ENCODE measurements at regions not wholly inside any gene's neighbourhood (a gene's known extent, or its start where the extent isn't known, plus 50 kb on each side); places are given as distances from the start of the nearest gene placed in this dataset.

- H3K79me2 ChIP-seq (ENCODE audit: insufficient read depth, low read length), result no peaks in the 10 kb centered on the region
- H3K4me2 ChIP-seq (ENCODE audit: low read depth, low read length, poor library complexity, severe bottlenecking), result no peak overlapping the region
- H3K27me3 ChIP-seq (ENCODE audit: insufficient read depth, low read length, poor library complexity, severe bottlenecking), result no peaks in the 10 kb centered on the region
- H2AFZ ChIP-seq (ENCODE audit: low read length), result no peak overlapping the region
- no peaks in the 10 kb centered on the region for H3K9me3 ChIP-seq (ENCODE audit: insufficient read depth, low read depth, low read length)
- no peaks in the 10 kb centered on the region for H3K9me2 ChIP-seq (replicated peaks; ENCODE audit: low read depth, low read length)
- H3K4me3 ChIP-seq (ENCODE audit: low read length, poor library complexity, severe bottlenecking), result no peak overlapping the region
- H3K9ac ChIP-seq (ENCODE audit: low read depth, low read length, poor library complexity, severe bottlenecking), result no peak overlapping the region
- 0 out of 2 replicates have a peak, but pooled peaks cover 5% of the 10 kb centered on the region for H3F3A ChIP-seq (ENCODE audit: low read depth)
- H3K4me1 ChIP-seq (ENCODE audit: insufficient read depth, low read length, poor library complexity, severe bottlenecking), result peaks cover 23% of the 10 kb centered on the region
- H4K20me1 ChIP-seq (ENCODE audit: insufficient read depth, low read length, poor library complexity, severe bottlenecking), result no peaks in the 10 kb centered on the region
- H3K36me3 ChIP-seq (ENCODE audit: insufficient read depth, low read length), result no peaks in the 10 kb centered on the region
- TF ChIP-seq CTCF (conservative IDR thresholded peaks at IDR 0.05; ENCODE audit: low read length) (no peak), EZH2phosphoT487 (IDR thresholded peaks at IDR 0.05; ENCODE audit: borderline replicate concordance) (no peak)
These were observed 179.9 kb downstream of the SLITRK6 start for GRCh38 chr13:85619321-85619720.

GRCh38 chr13:85618521-85618920 lies 180.7 kb downstream of the SLITRK6 start:
- Histone ChIP-seq H3K27me3 (ENCODE audit: insufficient read depth, low read length, poor library complexity, severe bottlenecking) (no peaks in the 10 kb centered on the region), H3K4me1 (ENCODE audit: insufficient read depth, low read length, poor library complexity, severe bottlenecking) (peaks cover 30% of the 10 kb centered on the region), H3K36me3 (ENCODE audit: insufficient read depth, low read length) (no peaks in the 10 kb centered on the region), H3K9ac (ENCODE audit: low read depth, low read length, poor library complexity, severe bottlenecking) (no peak overlapping the region), H3K9me2 (replicated peaks; ENCODE audit: low read depth, low read length) (no peaks in the 10 kb centered on the region), H3K79me2 (ENCODE audit: insufficient read depth, low read length) (no peaks in the 10 kb centered on the region), H4K20me1 (ENCODE audit: insufficient read depth, low read length, poor library complexity, severe bottlenecking) (no peaks in the 10 kb centered on the region), H3K4me2 (ENCODE audit: low read depth, low read length, poor library complexity, severe bottlenecking) (peak overlapping the region; percentile 46), H3K9me3 (ENCODE audit: insufficient read depth, low read depth, low read length) (no peaks in the 10 kb centered on the region), H3K4me3 (ENCODE audit: low read length, poor library complexity, severe bottlenecking) (peak overlapping the region; percentile 35), H3F3A (ENCODE audit: low read depth) (0 out of 2 replicates have a peak, but pooled peaks cover 5% of the 10 kb centered on the region), H2AFZ (ENCODE audit: low read length) (no peak overlapping the region)
- TF ChIP-seq CTCF (conservative IDR thresholded peaks at IDR 0.05; ENCODE audit: low read length) (no peak), EZH2phosphoT487 (IDR thresholded peaks at IDR 0.05; ENCODE audit: borderline replicate concordance) (peak; percentile 26; the same call in 1 of the 2 replicates)

GRCh38 chr13:85616275-85616674 lies 182.9 kb downstream of the SLITRK6 start:
- Histone ChIP-seq H3K27me3 (ENCODE audit: insufficient read depth, low read length, poor library complexity, severe bottlenecking) (no peaks in the 10 kb centered on the region), H3K4me3 (ENCODE audit: low read length, poor library complexity, severe bottlenecking) (no peak overlapping the region), H3K4me2 (ENCODE audit: low read depth, low read length, poor library complexity, severe bottlenecking) (no peak overlapping the region), H3K79me2 (ENCODE audit: insufficient read depth, low read length) (no peaks in the 10 kb centered on the region), H3F3A (ENCODE audit: low read depth) (0 out of 2 replicates have a peak, but pooled peaks cover 5% of the 10 kb centered on the region), H3K9me2 (replicated peaks; ENCODE audit: low read depth, low read length) (no peaks in the 10 kb centered on the region), H3K4me1 (ENCODE audit: insufficient read depth, low read length, poor library complexity, severe bottlenecking) (peaks cover 32% of the 10 kb centered on the region), H2AFZ (ENCODE audit: low read length) (no peak overlapping the region), H3K9ac (ENCODE audit: low read depth, low read length, poor library complexity, severe bottlenecking) (no peak overlapping the region), H3K9me3 (ENCODE audit: insufficient read depth, low read depth, low read length) (no peaks in the 10 kb centered on the region), H4K20me1 (ENCODE audit: insufficient read depth, low read length, poor library complexity, severe bottlenecking) (no peaks in the 10 kb centered on the region), H3K36me3 (ENCODE audit: insufficient read depth, low read length) (no peaks in the 10 kb centered on the region)
- no peak for TF ChIP-seq EZH2phosphoT487 (IDR thresholded peaks at IDR 0.05; ENCODE audit: borderline replicate concordance)
- no peak for TF ChIP-seq CTCF (conservative IDR thresholded peaks at IDR 0.05; ENCODE audit: low read length)
